Osteocyte (in vitro differentiated cells): ENCODE measurements at regions not wholly inside any gene's neighbourhood (a gene's known extent, or its start where the extent isn't known, plus 50 kb on each side); places are given as distances from the start of the nearest gene placed in this dataset.
A peak's percentile ranks its signal among the peaks of the same experiment; 100 is the strongest.
"Not testable (repeated sequence)": the region's sequence is repeated elsewhere in the genome, so short reads cannot be mapped to it uniquely, and the experiment has no call there.

Experiments
- DNase-seq: peaks from one replicate; pipeline ENCODE4 v3.0.0; 2021; ENCODE audit warnings: mixed read lengths; ENCODE audit not compliant: unreplicated experiment; ENCODE audit errors: extremely low spot score
- H3K27ac Mint-ChIP-seq: one replicate; pipeline ENCODE4 v1.8.0; 2021; ENCODE audit warnings: mild to moderate bottlenecking, mixed read lengths; ENCODE audit not compliant: unreplicated experiment
- H3K27me3 Mint-ChIP-seq: one replicate; pipeline ENCODE4 v1.8.0; 2021; ENCODE audit warnings: mixed read lengths; ENCODE audit not compliant: unreplicated experiment
- H3K36me3 Mint-ChIP-seq: one replicate; pipeline ENCODE4 v1.8.0; 2021; ENCODE audit warnings: mixed read lengths; ENCODE audit not compliant: unreplicated experiment
- H3K4me1 Mint-ChIP-seq: one replicate; pipeline ENCODE4 v1.8.0; 2021; ENCODE audit warnings: mixed read lengths; ENCODE audit not compliant: unreplicated experiment
- H3K4me3 Mint-ChIP-seq: one replicate; pipeline ENCODE4 v1.8.0; 2021; ENCODE audit warnings: mild to moderate bottlenecking, moderate library complexity, mixed read lengths; ENCODE audit not compliant: unreplicated experiment
- H3K9me3 Mint-ChIP-seq: one replicate; pipeline ENCODE4 v1.8.0; 2021; ENCODE audit warnings: mixed read lengths; ENCODE audit not compliant: unreplicated experiment
- CTCF ChIP-seq: fragments of 200-600 bp; sonication (generic); IDR thresholded peaks from 2 replicates; pipeline ENCODE4 v1.5.0; 2021; ENCODE audit warnings: antibody characterized with exemption, mild to moderate bottlenecking, moderate library complexity

DNA sequence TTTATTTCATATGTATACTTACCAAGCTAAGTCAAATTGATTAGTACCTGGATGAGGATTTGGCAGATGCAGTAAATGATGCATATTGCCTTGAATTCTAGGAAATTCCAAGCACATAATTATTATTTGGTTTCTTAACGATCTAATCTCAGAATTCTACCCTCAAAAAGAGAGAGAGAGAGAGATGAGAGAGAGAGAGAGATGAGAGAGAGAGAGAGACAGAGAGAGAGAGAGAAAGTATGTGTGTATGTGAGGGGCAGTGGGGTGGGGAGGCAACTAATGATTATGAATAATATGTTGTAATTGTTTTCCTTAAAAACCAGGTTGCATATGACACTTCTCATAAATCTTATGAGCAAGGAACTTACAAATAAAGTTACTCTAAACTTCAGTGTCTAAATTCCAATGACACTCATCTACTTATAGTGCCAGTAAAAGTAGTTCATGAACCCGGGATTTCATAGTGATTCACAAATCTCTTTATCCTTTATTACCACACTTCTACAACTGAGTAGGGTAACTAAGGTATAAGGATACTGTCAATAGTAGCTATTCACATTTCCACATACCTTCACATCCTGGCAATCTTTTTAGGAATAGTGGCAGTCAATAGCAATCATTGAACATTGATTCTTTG lies 60.5 kb upstream of the EDIL3 start:
- no peak for TF ChIP-seq CTCF
- DNase-seq, result no peak
- Mint-ChIP-seq H3K9me3 (peaks cover 5% of the 10 kb centered on the region), H3K4me3 (no peak overlapping the region), H3K4me1 (peaks cover 3% of the 10 kb centered on the region), H3K27me3 (no peaks in the 10 kb centered on the region), H3K27ac (no peak overlapping the region), H3K36me3 (peaks cover 4% of the 10 kb centered on the region)

DNA sequence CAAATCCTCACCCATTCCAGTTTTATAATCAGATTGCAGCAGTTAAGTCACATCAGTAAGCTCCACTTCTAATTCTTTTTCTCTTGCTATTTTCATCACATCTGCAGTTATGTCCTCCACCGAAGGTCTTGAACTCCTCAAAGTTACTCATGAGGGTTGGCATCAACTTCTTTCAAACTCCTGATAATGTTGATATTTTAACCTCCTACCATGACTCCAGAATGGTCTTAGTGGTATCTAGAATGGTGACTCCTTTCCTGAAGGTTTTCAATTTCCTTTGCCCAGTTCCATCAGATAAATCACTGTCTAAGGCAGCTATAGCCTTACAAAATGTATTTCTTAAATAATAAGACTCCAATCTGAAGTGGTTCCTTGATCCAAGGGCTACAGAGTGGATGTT lies 53.8 kb upstream of the EDIL3 start:
- Mint-ChIP-seq H3K4me3 (no peak overlapping the region), H3K4me1 (peaks cover 33% of the 10 kb centered on the region), H3K27me3 (no peaks in the 10 kb centered on the region), H3K36me3 (peaks cover 11% of the 10 kb centered on the region), H3K9me3 (peaks cover 11% of the 10 kb centered on the region), H3K27ac (no peak overlapping the region)
- TF ChIP-seq CTCF, result no peak
- no peak for DNase-seq

DNA sequence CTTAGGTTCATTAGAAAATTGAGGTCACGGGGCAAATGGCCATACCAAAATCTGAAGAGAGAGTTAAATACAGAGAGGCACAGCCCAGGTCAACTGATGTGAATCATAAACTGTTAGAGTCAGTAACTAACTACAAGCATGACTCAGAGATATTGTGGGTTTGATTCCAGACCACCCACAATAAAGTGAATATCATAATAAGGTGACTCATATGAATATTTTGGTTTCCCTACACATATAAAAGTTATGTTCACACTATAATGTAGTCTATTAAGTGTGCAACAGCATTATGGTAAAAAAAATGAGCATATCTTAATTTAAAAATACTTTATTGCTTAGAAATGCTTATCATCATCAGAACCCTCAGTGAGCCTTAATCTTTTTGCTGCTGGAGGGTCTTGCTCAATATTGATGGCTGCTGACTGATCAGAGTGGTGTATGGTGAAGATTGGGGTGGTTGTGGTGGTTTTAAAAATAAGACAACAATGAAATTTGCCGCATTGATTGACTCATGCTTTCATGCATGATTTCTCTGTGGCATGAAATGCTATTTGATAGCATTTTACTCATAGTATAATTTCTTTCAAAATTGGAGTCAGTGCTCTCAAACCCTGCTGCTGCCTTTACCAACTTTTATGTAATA lies 53.1 kb upstream of the EDIL3 start:
- peaks cover 11% of the 10 kb centered on the region for H3K36me3 Mint-ChIP-seq
- DNase-seq, result no peak
- no peak for TF ChIP-seq CTCF
- no peaks in the 10 kb centered on the region for H3K27me3 Mint-ChIP-seq
- H3K27ac Mint-ChIP-seq, result peak overlapping the region; percentile 52
- H3K9me3 Mint-ChIP-seq, result peaks cover 11% of the 10 kb centered on the region
- H3K4me3 Mint-ChIP-seq, result no peak overlapping the region
- H3K4me1 Mint-ChIP-seq, result peaks cover 39% of the 10 kb centered on the region

- Mint-ChIP-seq H3K4me3 (no peak overlapping the region), H3K36me3 (peaks cover 11% of the 10 kb centered on the region), H3K4me1 (peaks cover 41% of the 10 kb centered on the region), H3K9me3 (peaks cover 11% of the 10 kb centered on the region), H3K27ac (peak overlapping the region; percentile 14), H3K27me3 (no peaks in the 10 kb centered on the region)
- no peak for TF ChIP-seq CTCF
- no peak for DNase-seq
These were observed 52.2 kb upstream of the EDIL3 start for GRCh38 chr5:84436866-84437265.

DNA sequence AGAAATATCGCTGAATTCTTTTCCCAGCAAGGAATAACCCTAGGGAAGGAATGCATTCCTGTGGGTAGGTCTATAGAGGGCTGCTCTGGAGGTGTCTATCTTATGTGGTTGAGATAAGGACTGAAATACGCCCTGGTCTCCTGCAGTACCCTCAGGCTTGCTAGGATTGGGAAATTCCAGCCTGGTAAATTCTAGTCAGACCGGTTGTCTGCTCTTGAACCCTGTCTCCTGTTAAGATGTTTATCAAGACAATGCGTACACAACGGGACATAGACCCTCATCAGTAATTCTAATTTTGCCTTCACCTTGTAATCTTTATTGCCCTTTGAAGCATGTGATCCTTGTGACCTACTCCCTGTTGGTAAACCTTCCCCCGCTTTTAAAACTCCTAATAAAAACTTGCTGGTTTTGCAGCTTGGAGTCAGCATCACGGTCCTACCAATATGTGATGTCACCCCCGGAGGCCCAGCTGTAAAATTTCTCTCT lies 51.2 kb upstream of the EDIL3 start:
- peaks cover 41% of the 10 kb centered on the region for H3K4me1 Mint-ChIP-seq
- not testable (repeated sequence) for H3K9me3 Mint-ChIP-seq, H3K4me3 Mint-ChIP-seq, H3K27me3 Mint-ChIP-seq, H3K36me3 Mint-ChIP-seq, DNase-seq
- H3K27ac Mint-ChIP-seq, result peak overlapping the region; percentile 56
